Stimulated activated CD4-positive, alpha-beta T cell treated with anti-CD3 and anti-CD28 coated beads, Interleukin-2, amount 100 ng/mL, for 4 hours (primary cell): ENCODE measurements at regions not wholly inside any gene's neighbourhood (a gene's known extent, or its start where the extent isn't known, plus 50 kb on each side); places are given as distances from the start of the nearest gene placed in this dataset.
"Not testable (repeated sequence)": the region's sequence is repeated elsewhere in the genome, so short reads cannot be mapped to it uniquely, and the experiment has no call there.

Source experiments
- DNase-seq: peaks from one replicate; pipeline ENCODE4 v3.0.0-alpha.2; 2020; ENCODE audit warnings: low read depth

- DNase-seq: no peak
These were observed 572.3 kb downstream of the MATN1 start for GRCh38 chr1:30151119-30151518.

GRCh38 chr1:30149226-30149625 is 574.2 kb downstream of the MATN1 start:
- no peak for DNase-seq

- no peak for DNase-seq
These were observed 574.7 kb downstream of the MATN1 start for GRCh38 chr1:30148676-30149075.

- DNase-seq: no peak
These were observed 576.2 kb downstream of the MATN1 start for GRCh38 chr1:30147188-30147587.

GRCh38 chr1:30146448-30146847 is 576.9 kb downstream of the MATN1 start:
- DNase-seq: no peak

- DNase-seq: no peak
These were observed 577.6 kb downstream of the MATN1 start for GRCh38 chr1:30145723-30146303.

- DNase-seq: no peak
These were observed 578.6 kb downstream of the MATN1 start for GRCh38 chr1:30144831-30145230.

- no peak for DNase-seq
These were observed 579.9 kb downstream of the MATN1 start for GRCh38 chr1:30143517-30143916.

- no peak for DNase-seq
These were observed 582.8 kb downstream of the MATN1 start for GRCh38 chr1:30140566-30140965.

- DNase-seq: no peak
These were observed 584.5 kb downstream of the MATN1 start for GRCh38 chr1:30138891-30139290.

- no peak for DNase-seq
These were observed 586.4 kb downstream of the MATN1 start for GRCh38 chr1:30137001-30137400.

GRCh38 chr1:30135698-30136097 is 587.7 kb downstream of the MATN1 start:
- no peak for DNase-seq

GRCh38 chr1:30134466-30135217 is 588.7 kb downstream of the MATN1 start:
- DNase-seq: no peak

GRCh38 chr1:30133414-30134055 is 589.9 kb downstream of the MATN1 start:
- no peak for DNase-seq

GRCh38 chr1:30132602-30133286 is 590.6 kb downstream of the MATN1 start:
- DNase-seq: no peak

GRCh38 chr1:30130566-30130965 is 592.8 kb downstream of the MATN1 start:
- DNase-seq: not testable (repeated sequence)

- no peak for DNase-seq
These were observed 593.3 kb downstream of the MATN1 start for GRCh38 chr1:30130099-30130498.

GRCh38 chr1:30129421-30130055 is 593.8 kb downstream of the MATN1 start:
- no peak for DNase-seq

GRCh38 chr1:30129001-30129408 is 594.4 kb downstream of the MATN1 start:
- no peak for DNase-seq

GRCh38 chr1:30126848-30127247 is 596.5 kb downstream of the MATN1 start:
- DNase-seq: no peak

GRCh38 chr1:30125821-30126170 is 597.6 kb downstream of the MATN1 start:
- no peak for DNase-seq

- no peak for DNase-seq
These were observed 598.2 kb downstream of the MATN1 start for GRCh38 chr1:30125021-30125820.
